Gastrocnemius medialis (tissue), 4 donors: ENCODE measurements at regions not wholly inside any gene's neighbourhood (a gene's known extent, or its start where the extent isn't known, plus 50 kb on each side); places are given as distances from the start of the nearest gene placed in this dataset.

Experiments
- CTCF ChIP-seq, 5 experiments: fragments of 450-650 bp in 3 of 5; fragments of 200-600 bp in 2 of 5; sonication (generic) in 2 of 5; IDR thresholded peaks in 4 of 5; conservative IDR thresholded peaks in 1 of 5; 1 replicate in 4 of 5; 2 replicates in 1 of 5; pipeline ENCODE4 v1.5.1; 2016 to 2019; ENCODE audit warnings: antibody characterized with exemption in 5 of 5, mild to moderate bottlenecking in 3 of 5, moderate library complexity in 3 of 5
- POLR2A ChIP-seq, 2 donors: fragments of 450-650 bp; IDR thresholded peaks; one replicate each; pipeline ENCODE4 v1.6.1; 2017; ENCODE audit warnings: antibody characterized with exemption in 2 of 2, mild to moderate bottlenecking in 2 of 2, moderate library complexity in 2 of 2

GRCh38 chr1:173410133-173410793, 66.9 kb upstream of the PRDX6 start:
- TF ChIP-seq POLR2A (IDR thresholded peaks at IDR 0.05) (no peak), CTCF (IDR thresholded peaks at IDR 0.05 in 4 of 5, conservative IDR thresholded peaks at IDR 0.05 in 1 of 5) (no peak)
